ENCODE measurements at regions not wholly inside any gene's neighbourhood (a gene's known extent, or its start where the extent isn't known, plus 50 kb on each side); places are given as distances from the start of the nearest gene placed in this dataset.

DNA sequence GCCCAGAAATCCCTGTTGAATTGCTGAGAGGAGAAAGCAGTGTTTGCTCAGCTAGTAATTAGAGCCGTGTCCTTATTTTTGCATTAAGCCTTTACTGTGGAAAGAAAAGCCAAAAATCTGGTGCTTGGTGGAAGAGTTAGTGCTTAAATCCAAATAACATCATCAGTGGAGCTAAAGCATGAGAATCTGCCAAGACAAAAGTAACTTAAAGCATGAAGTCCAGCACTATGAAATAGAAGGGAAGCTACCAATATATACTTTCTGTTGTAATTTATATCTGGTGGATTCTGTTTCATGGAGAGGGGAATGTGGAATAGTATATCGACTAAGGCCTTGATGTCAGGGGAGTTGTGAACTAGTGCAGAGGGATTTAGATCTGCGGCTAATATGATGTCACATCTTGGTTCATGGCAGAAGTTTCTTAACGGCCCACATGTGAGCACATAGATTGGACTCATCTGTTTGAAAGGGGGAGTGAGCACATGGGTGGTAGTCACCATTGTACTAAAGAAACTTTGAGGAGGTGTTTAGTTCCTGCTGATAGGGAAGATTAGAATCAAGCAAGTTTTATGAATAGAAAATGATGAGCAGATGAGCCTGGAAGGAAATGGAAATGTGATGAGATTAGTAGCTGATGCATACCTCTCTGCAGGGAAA, 224.4 kb upstream of the MTNR1B start:
- Histone ChIP-seq H3K36me3 (ENCODE audit: control insufficient read depth in 4 of 4, insufficient read depth in 4 of 4, low read length in 4 of 4) (no peaks in the 10 kb centered on the region), H3K9me3 (ENCODE audit: control insufficient read depth in 4 of 4, insufficient read depth in 3 of 4, low read length in 3 of 4) (no peaks in the 10 kb centered on the region), H3K9ac (ENCODE audit: insufficient read depth in 1 of 2, low read length in 2 of 2) (no peak overlapping the region), H3K4me3 (no peak overlapping the region), H3K4me1 (ENCODE audit: control insufficient read depth in 5 of 5, insufficient read depth in 5 of 5, low read length in 5 of 5) (peaks cover 0 to 3% (median 0%) of the 10 kb centered on the region in 5 donors), H3K27me3 (ENCODE audit: control insufficient read depth in 3 of 3, insufficient read depth in 3 of 3, low read length in 2 of 3) (no peaks in the 10 kb centered on the region), H3K27ac (ENCODE audit: low read depth in 1 of 2, low read length in 1 of 2) (no peak overlapping the region)
- TF ChIP-seq CTCF (IDR thresholded peaks at IDR 0.05; ENCODE audit: control extremely low read depth, extremely low read depth), result no peak
- 92 to 93% methylated on average over 4 of the region's 4 CpGs for WGBS, 2 donors
- DNase-seq (no peak), ATAC-seq (ENCODE audit: insufficient read depth, low FRiP score) (no peak)

GRCh38 chr11:92750794-92751193, 218.7 kb upstream of the MTNR1B start:
- no peak for ATAC-seq (ENCODE audit: insufficient read depth, low FRiP score)
- no peak for TF ChIP-seq CTCF (IDR thresholded peaks at IDR 0.05; ENCODE audit: control extremely low read depth, extremely low read depth)
- Histone ChIP-seq H3K27ac (ENCODE audit: low read depth in 1 of 2, low read length in 1 of 2) (no peak overlapping the region), H3K4me1 (ENCODE audit: control insufficient read depth in 5 of 5, insufficient read depth in 5 of 5, low read length in 5 of 5) (peaks cover 0 to 3% (median 0%) of the 10 kb centered on the region in 5 donors), H3K27me3 (ENCODE audit: control insufficient read depth in 3 of 3, insufficient read depth in 3 of 3, low read length in 2 of 3) (no peaks in the 10 kb centered on the region), H3K9ac (ENCODE audit: insufficient read depth in 1 of 2, low read length in 2 of 2) (no peak overlapping the region), H3K9me3 (ENCODE audit: control insufficient read depth in 4 of 4, insufficient read depth in 3 of 4, low read length in 3 of 4) (no peaks in the 10 kb centered on the region), H3K36me3 (ENCODE audit: control insufficient read depth in 4 of 4, insufficient read depth in 4 of 4, low read length in 4 of 4) (no peaks in the 10 kb centered on the region), H3K4me3 (no peak overlapping the region)
- 73 to 79% methylated on average over 5 of the region's 5 CpGs for WGBS, 2 donors
- no peak for DNase-seq

DNA sequence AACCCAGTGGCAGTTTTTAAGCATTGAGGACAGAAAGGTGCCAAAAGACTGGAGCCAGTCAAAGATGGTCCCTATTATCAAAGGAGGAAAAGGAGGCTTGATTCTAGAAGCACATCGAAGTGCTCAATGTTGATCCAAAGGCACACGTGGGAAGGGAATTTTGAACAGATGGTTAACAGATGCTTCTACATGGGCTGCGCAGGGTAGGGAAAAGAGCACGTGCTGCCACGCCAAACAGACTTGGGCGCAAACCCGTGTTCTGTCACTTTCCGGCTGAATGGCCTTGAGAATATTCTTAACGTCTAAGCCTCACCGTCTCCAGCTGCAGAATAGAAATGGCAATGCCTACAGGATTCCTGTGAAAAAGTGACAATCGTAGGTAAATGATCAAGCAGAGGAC, 217.9 kb upstream of the MTNR1B start:
- H3K9ac ChIP-seq (ENCODE audit: insufficient read depth in 1 of 2, low read length in 2 of 2), result no peak overlapping the region
- ATAC-seq (ENCODE audit: insufficient read depth, low FRiP score) (no peak), DNase-seq (no peak)
- no peaks in the 10 kb centered on the region for H3K36me3 ChIP-seq (ENCODE audit: control insufficient read depth in 4 of 4, insufficient read depth in 4 of 4, low read length in 4 of 4)
- H3K27ac ChIP-seq (ENCODE audit: low read depth in 1 of 2, low read length in 1 of 2), result no peak overlapping the region
- H3K9me3 ChIP-seq (ENCODE audit: control insufficient read depth in 4 of 4, insufficient read depth in 3 of 4, low read length in 3 of 4), result no peaks in the 10 kb centered on the region
- TF ChIP-seq CTCF (IDR thresholded peaks at IDR 0.05; ENCODE audit: control extremely low read depth, extremely low read depth), result no peak
- peaks cover 0 to 3% (median 0%) of the 10 kb centered on the region in 5 donors for H3K4me1 ChIP-seq (ENCODE audit: control insufficient read depth in 5 of 5, insufficient read depth in 5 of 5, low read length in 5 of 5)
- no peak overlapping the region for H3K4me3 ChIP-seq
- WGBS, 2 donors, result 81 to 93% methylated on average over 11 of the region's 11 CpGs
- H3K27me3 ChIP-seq (ENCODE audit: control insufficient read depth in 3 of 3, insufficient read depth in 3 of 3, low read length in 2 of 3), result no peaks in the 10 kb centered on the region

DNA sequence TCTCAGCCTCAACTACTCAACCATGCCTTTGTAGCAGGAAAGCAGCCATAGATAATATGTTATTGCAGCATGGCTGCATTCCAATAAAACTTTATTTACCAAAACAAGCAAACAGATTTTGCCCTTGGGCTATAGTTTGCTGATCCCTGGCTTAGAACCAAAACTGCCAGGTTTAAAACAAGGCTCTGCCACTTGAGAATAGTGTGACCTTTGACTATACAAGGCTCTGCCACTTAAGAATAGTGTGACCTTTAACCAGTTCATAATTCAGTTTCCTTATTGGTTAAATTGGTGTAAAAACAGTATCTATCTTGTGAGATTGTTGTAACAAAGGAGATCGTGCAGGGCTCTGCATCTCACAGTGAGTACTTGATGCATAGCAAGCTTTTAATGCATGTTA, 217.3 kb upstream of the MTNR1B start:
- no peak for DNase-seq
- Histone ChIP-seq H3K4me1 (ENCODE audit: control insufficient read depth in 5 of 5, insufficient read depth in 5 of 5, low read length in 5 of 5) (peaks cover 0 to 3% (median 0%) of the 10 kb centered on the region in 5 donors), H3K9ac (ENCODE audit: insufficient read depth in 1 of 2, low read length in 2 of 2) (no peak overlapping the region), H3K4me3 (no peak overlapping the region), H3K9me3 (ENCODE audit: control insufficient read depth in 4 of 4, insufficient read depth in 3 of 4, low read length in 3 of 4) (no peaks in the 10 kb centered on the region), H3K27me3 (ENCODE audit: control insufficient read depth in 3 of 3, insufficient read depth in 3 of 3, low read length in 2 of 3) (no peaks in the 10 kb centered on the region), H3K27ac (ENCODE audit: low read depth in 1 of 2, low read length in 1 of 2) (no peak overlapping the region), H3K36me3 (ENCODE audit: control insufficient read depth in 4 of 4, insufficient read depth in 4 of 4, low read length in 4 of 4) (no peaks in the 10 kb centered on the region)
- WGBS, 2 donors, result 83 to 90% methylated on average over 1 of the region's 1 CpG
- ATAC-seq (ENCODE audit: insufficient read depth, low FRiP score), result no peak
- TF ChIP-seq CTCF (IDR thresholded peaks at IDR 0.05; ENCODE audit: control extremely low read depth, extremely low read depth), result no peak

All from lung (tissue), 11 donors.